HL-60 (cell line): ENCODE measurements at regions not wholly inside any gene's neighbourhood (a gene's known extent, or its start where the extent isn't known, plus 50 kb on each side); places are given as distances from the start of the nearest gene placed in this dataset.

Experiments
- POLR2AphosphoS5 ChIP-seq: IDR thresholded peaks from 2 replicates; pipeline ENCODE4 v1.6.1; 2012; ENCODE audit warnings: low read depth
- SPI1 ChIP-seq: IDR thresholded peaks from 2 replicates; pipeline ENCODE4 v1.6.1; 2012; ENCODE audit warnings: low read depth, mild to moderate bottlenecking, borderline replicate concordance
- TF ChIP-seq, protein P1 (sequence below): IDR thresholded peaks from one replicate; pipeline ENCODE4 v1.5.1; 2011; ENCODE audit warnings: low read length, control low read depth, inconsistent platforms; ENCODE audit not compliant: insufficient read depth
- TF ChIP-seq, protein P2 (sequence below): IDR thresholded peaks from 2 replicates; pipeline ENCODE4 v1.6.1; 2012; ENCODE audit warnings: low read depth; ENCODE audit not compliant: insufficient replicate concordance

- TF ChIP-seq, protein P1, sequence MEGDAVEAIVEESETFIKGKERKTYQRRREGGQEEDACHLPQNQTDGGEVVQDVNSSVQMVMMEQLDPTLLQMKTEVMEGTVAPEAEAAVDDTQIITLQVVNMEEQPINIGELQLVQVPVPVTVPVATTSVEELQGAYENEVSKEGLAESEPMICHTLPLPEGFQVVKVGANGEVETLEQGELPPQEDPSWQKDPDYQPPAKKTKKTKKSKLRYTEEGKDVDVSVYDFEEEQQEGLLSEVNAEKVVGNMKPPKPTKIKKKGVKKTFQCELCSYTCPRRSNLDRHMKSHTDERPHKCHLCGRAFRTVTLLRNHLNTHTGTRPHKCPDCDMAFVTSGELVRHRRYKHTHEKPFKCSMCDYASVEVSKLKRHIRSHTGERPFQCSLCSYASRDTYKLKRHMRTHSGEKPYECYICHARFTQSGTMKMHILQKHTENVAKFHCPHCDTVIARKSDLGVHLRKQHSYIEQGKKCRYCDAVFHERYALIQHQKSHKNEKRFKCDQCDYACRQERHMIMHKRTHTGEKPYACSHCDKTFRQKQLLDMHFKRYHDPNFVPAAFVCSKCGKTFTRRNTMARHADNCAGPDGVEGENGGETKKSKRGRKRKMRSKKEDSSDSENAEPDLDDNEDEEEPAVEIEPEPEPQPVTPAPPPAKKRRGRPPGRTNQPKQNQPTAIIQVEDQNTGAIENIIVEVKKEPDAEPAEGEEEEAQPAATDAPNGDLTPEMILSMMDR = no peak
- TF ChIP-seq POLR2AphosphoS5 (no peak), SPI1 (no peak)
- TF ChIP-seq, protein P2, sequence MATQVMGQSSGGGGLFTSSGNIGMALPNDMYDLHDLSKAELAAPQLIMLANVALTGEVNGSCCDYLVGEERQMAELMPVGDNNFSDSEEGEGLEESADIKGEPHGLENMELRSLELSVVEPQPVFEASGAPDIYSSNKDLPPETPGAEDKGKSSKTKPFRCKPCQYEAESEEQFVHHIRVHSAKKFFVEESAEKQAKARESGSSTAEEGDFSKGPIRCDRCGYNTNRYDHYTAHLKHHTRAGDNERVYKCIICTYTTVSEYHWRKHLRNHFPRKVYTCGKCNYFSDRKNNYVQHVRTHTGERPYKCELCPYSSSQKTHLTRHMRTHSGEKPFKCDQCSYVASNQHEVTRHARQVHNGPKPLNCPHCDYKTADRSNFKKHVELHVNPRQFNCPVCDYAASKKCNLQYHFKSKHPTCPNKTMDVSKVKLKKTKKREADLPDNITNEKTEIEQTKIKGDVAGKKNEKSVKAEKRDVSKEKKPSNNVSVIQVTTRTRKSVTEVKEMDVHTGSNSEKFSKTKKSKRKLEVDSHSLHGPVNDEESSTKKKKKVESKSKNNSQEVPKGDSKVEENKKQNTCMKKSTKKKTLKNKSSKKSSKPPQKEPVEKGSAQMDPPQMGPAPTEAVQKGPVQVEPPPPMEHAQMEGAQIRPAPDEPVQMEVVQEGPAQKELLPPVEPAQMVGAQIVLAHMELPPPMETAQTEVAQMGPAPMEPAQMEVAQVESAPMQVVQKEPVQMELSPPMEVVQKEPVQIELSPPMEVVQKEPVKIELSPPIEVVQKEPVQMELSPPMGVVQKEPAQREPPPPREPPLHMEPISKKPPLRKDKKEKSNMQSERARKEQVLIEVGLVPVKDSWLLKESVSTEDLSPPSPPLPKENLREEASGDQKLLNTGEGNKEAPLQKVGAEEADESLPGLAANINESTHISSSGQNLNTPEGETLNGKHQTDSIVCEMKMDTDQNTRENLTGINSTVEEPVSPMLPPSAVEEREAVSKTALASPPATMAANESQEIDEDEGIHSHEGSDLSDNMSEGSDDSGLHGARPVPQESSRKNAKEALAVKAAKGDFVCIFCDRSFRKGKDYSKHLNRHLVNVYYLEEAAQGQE = no peak
Measured at GRCh38 chr7:46286957-46287356, 365.9 kb upstream of the IGFBP3 start.
